HEK293 (cell line): ENCODE measurements at regions not wholly inside any gene's neighbourhood (a gene's known extent, or its start where the extent isn't known, plus 50 kb on each side); places are given as distances from the start of the nearest gene placed in this dataset.

Source experiments
- CTCF ChIA-PET: fragments of 350-600 bp; formaldehyde crosslinking; extraction: SDS; loops from one replicate; lab custom pipeline; 2021; ENCODE audit warnings: antibody characterized with exemption; lab: Yijun Ruan, JAX
- POLR2A ChIA-PET: fragments of 300-600 bp; formaldehyde crosslinking; extraction: SDS; loops from one replicate; lab custom pipeline; 2020; ENCODE audit warnings: antibody characterized with exemption, inconsistent platforms; lab: Yijun Ruan, JAX
- H3K27ac ChIP-seq: fragments of 200-500 bp; sonication (Bioruptor generic); 2 replicates; pipeline ENCODE4 v1.5.1; 2014; ENCODE audit warnings: low read depth, low read length, control low read depth, inconsistent platforms; ENCODE audit errors: extremely low read depth
- H3K36me3 ChIP-seq, 2 experiments: fragments of 200-500 bp in 1 of 2; sonication (Bioruptor generic) in 1 of 2; 1 replicate in 1 of 2; 2 replicates in 1 of 2; pipeline ENCODE4 v1.5.1; 2014 to 2017; ENCODE audit warnings: inconsistent platforms in 2 of 2, low read length in 2 of 2; ENCODE audit not compliant: control insufficient read depth in 2 of 2, insufficient read depth in 1 of 2
- H3K4me1 ChIP-seq: fragments of 200-500 bp; sonication (Bioruptor generic); 2 replicates; pipeline ENCODE4 v1.5.1; 2014; ENCODE audit warnings: mild to moderate bottlenecking, low read length, inconsistent platforms; ENCODE audit not compliant: control insufficient read depth, insufficient read depth
- H3K4me3 ChIP-seq: 2 replicates; pipeline ENCODE4 v1.5.1; 2011; ENCODE audit warnings: low read depth, mild to moderate bottlenecking, control low read depth, low read length, moderate library complexity
- H3K9me3 ChIP-seq: fragments of 200-500 bp; sonication (Bioruptor generic); 2 replicates; pipeline ENCODE4 v1.5.1; 2014; ENCODE audit warnings: low read depth, low read length, inconsistent platforms; ENCODE audit not compliant: control insufficient read depth, insufficient read depth
- BCL11B ChIP-seq: fragments of 450-650 bp; formaldehyde crosslinking; IDR thresholded peaks from 2 replicates; pipeline ENCODE4 v1.5.1; 2016; ENCODE audit warnings: low read depth, missing biosample characterization, missing genetic modification characterization
- FEZF1 ChIP-seq: fragments of 450-650 bp; formaldehyde crosslinking; IDR thresholded peaks from 2 replicates; pipeline ENCODE4 v1.5.1; 2016; ENCODE audit warnings: missing biosample characterization, missing genetic modification characterization
- GLI2 ChIP-seq: fragments of 450-650 bp; formaldehyde crosslinking; IDR thresholded peaks from 2 replicates; pipeline ENCODE4; 2017; ENCODE audit warnings: missing biosample characterization, missing genetic modification characterization, low read depth, borderline replicate concordance
- IKZF3 ChIP-seq: fragments of 450-650 bp; IDR thresholded peaks from 2 replicates; pipeline ENCODE4 v1.5.0; 2018; ENCODE audit warnings: missing biosample characterization, mild to moderate bottlenecking, missing genetic modification characterization, moderate library complexity
- OSR2 ChIP-seq: fragments of 450-650 bp; formaldehyde crosslinking; IDR thresholded peaks from 2 replicates; pipeline ENCODE4 v1.5.1; 2016; ENCODE audit warnings: missing biosample characterization, missing genetic modification characterization
- PRDM1 ChIP-seq: fragments of 450-650 bp; formaldehyde crosslinking; IDR thresholded peaks from 2 replicates; pipeline ENCODE4; 2016; ENCODE audit warnings: missing biosample characterization, missing genetic modification characterization
- RBAK ChIP-seq: fragments of 450-650 bp; formaldehyde crosslinking; IDR thresholded peaks from 2 replicates; pipeline ENCODE4 v1.5.1; 2016; ENCODE audit warnings: missing biosample characterization, missing genetic modification characterization
- ZFHX2 ChIP-seq: fragments of 450-650 bp; formaldehyde crosslinking; conservative IDR thresholded peaks from 2 replicates; pipeline ENCODE4 v1.5.1; 2016; ENCODE audit warnings: missing biosample characterization, missing genetic modification characterization
- ZNF112 ChIP-seq: fragments of 450-650 bp; formaldehyde crosslinking; IDR thresholded peaks from 2 replicates; pipeline ENCODE4 v1.5.0; 2017; ENCODE audit warnings: missing biosample characterization, missing genetic modification characterization
- ZNF202 ChIP-seq: fragments of 450-650 bp; formaldehyde crosslinking; IDR thresholded peaks from 2 replicates; pipeline ENCODE4 v1.5.1; 2016; ENCODE audit warnings: missing biosample characterization, missing genetic modification characterization, borderline replicate concordance
- ZNF214 ChIP-seq: fragments of 450-650 bp; formaldehyde crosslinking; IDR thresholded peaks from 2 replicates; pipeline ENCODE4 v1.5.1; 2017; ENCODE audit warnings: missing biosample characterization, mild to moderate bottlenecking, missing genetic modification characterization, borderline replicate concordance
- ZNF23 ChIP-seq: fragments of 450-650 bp; formaldehyde crosslinking; IDR thresholded peaks from 2 replicates; pipeline ENCODE4 v1.5.1; 2016; ENCODE audit warnings: missing biosample characterization, missing genetic modification characterization, borderline replicate concordance
- ZNF24 ChIP-seq: fragments of 450-650 bp; formaldehyde crosslinking; IDR thresholded peaks from 2 replicates; pipeline ENCODE4 v1.5.1; 2016; ENCODE audit warnings: missing biosample characterization, missing genetic modification characterization
- ZNF354C ChIP-seq: fragments of 450-650 bp; formaldehyde crosslinking; IDR thresholded peaks from 2 replicates; pipeline ENCODE4 v1.5.1; 2016; ENCODE audit warnings: missing biosample characterization, missing genetic modification characterization, low read depth, borderline replicate concordance
- ZNF366 ChIP-seq: fragments of 450-650 bp; formaldehyde crosslinking; conservative IDR thresholded peaks from 2 replicates; pipeline ENCODE4 v1.5.1; 2016; ENCODE audit warnings: missing biosample characterization, missing genetic modification characterization
- ZNF404 ChIP-seq: fragments of 450-650 bp; formaldehyde crosslinking; IDR thresholded peaks from 2 replicates; pipeline ENCODE4 v1.5.1; 2017; ENCODE audit warnings: missing biosample characterization, missing genetic modification characterization
- ZNF473 ChIP-seq: fragments of 450-650 bp; formaldehyde crosslinking; IDR thresholded peaks from 2 replicates; pipeline ENCODE4 v1.5.1; 2017; ENCODE audit warnings: missing biosample characterization, missing genetic modification characterization
- ZNF549 ChIP-seq: fragments of 450-650 bp; IDR thresholded peaks from 2 replicates; pipeline ENCODE4 v1.5.1; 2018; ENCODE audit warnings: missing biosample characterization, missing genetic modification characterization, mild to moderate bottlenecking, inconsistent platforms, moderate library complexity
- ZNF585B ChIP-seq: fragments of 450-650 bp; formaldehyde crosslinking; IDR thresholded peaks from 2 replicates; pipeline ENCODE4 v1.5.1; 2016; ENCODE audit warnings: missing biosample characterization, missing genetic modification characterization
- ZNF837 ChIP-seq: fragments of 450-650 bp; formaldehyde crosslinking; IDR thresholded peaks from 2 replicates; pipeline ENCODE4 v1.5.1; 2016; ENCODE audit warnings: missing biosample characterization, missing genetic modification characterization
- ZSCAN23 ChIP-seq: fragments of 450-650 bp; formaldehyde crosslinking; IDR thresholded peaks from 2 replicates; pipeline ENCODE4 v1.5.1; 2016; ENCODE audit warnings: missing biosample characterization, missing genetic modification characterization
- ZXDB ChIP-seq: fragments of 450-650 bp; formaldehyde crosslinking; IDR thresholded peaks from 2 replicates; pipeline ENCODE4 v1.5.1; 2016; ENCODE audit warnings: missing biosample characterization, missing genetic modification characterization
- TF ChIP-seq, protein P1 (sequence below): fragments of 450-650 bp; IDR thresholded peaks from 2 replicates; pipeline ENCODE4 v1.5.1; 2018; ENCODE audit warnings: missing biosample characterization, missing genetic modification characterization
- TF ChIP-seq, protein P2 (sequence below): IDR thresholded peaks from 2 replicates; pipeline ENCODE4 v1.6.1; 2011; ENCODE audit warnings: mild to moderate bottlenecking, low read depth, low read length, borderline replicate concordance
- TF ChIP-seq, protein P3 (sequence below): fragments of 450-650 bp; formaldehyde crosslinking; IDR thresholded peaks from 2 replicates; pipeline ENCODE4 v1.5.1; 2016; ENCODE audit warnings: missing biosample characterization, missing genetic modification characterization

GRCh38 chr7:145293228-145293701, 457.4 kb upstream of the TPK1 start (continued):
- TF ChIP-seq ZNF366: no peak

DNA sequence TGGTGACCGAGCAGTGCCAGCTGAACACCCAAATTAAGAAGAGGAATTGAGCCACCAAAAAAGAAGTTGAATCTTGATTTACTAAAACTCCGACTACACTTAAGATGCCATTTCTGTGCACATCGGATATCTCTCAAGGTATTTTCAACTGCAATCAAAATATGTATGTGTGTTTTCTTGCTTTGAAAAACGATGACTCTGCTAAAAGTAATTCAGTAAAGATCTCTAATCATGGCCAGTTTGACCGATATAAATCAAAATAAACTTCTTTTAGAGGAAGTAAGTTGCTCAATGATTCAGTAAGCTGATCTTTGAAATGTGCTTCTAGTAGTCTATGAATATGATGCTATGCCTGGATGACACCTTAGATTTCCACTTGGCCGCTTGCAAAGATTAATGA, 453.5 kb upstream of the TPK1 start:
- H3K4me1 ChIP-seq: no peaks in the 10 kb centered on the region
- H3K36me3 ChIP-seq: no peaks in the 10 kb centered on the region
- no peak overlapping the region for H3K4me3 ChIP-seq
- ChIA-PET CTCF (interaction anchor here (1.1 kb wide), 1 partner anchor 184 kb away, joined by 4 read pairs; no protein-coding TSS in a partner anchor), POLR2A (no interaction called here)
- TF ChIP-seq ZNF473: no peak
- TF ChIP-seq ZNF404: no peak
- TF ChIP-seq ZSCAN23 (tag by site-specific recombination): no peak
- no peak for TF ChIP-seq IKZF3
- TF ChIP-seq PRDM1 (tag by site-specific recombination): no peak
- no peak for TF ChIP-seq GLI2 (tag by site-specific recombination)
- TF ChIP-seq RBAK (tag by site-specific recombination): no peak
- TF ChIP-seq ZNF202 (tag by site-specific recombination): no peak
- no peak for TF ChIP-seq ZNF112 (tag by site-specific recombination)
- TF ChIP-seq ZXDB (tag by site-specific recombination): no peak
- TF ChIP-seq FEZF1 (tag by site-specific recombination): no peak
- TF ChIP-seq, protein P1, sequence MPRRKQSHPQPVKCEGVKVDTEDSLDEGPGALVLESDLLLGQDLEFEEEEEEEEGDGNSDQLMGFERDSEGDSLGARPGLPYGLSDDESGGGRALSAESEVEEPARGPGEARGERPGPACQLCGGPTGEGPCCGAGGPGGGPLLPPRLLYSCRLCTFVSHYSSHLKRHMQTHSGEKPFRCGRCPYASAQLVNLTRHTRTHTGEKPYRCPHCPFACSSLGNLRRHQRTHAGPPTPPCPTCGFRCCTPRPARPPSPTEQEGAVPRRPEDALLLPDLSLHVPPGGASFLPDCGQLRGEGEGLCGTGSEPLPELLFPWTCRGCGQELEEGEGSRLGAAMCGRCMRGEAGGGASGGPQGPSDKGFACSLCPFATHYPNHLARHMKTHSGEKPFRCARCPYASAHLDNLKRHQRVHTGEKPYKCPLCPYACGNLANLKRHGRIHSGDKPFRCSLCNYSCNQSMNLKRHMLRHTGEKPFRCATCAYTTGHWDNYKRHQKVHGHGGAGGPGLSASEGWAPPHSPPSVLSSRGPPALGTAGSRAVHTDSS (tag by site-specific recombination): no peak
- no peak for TF ChIP-seq ZNF214 (tag by site-specific recombination)
- TF ChIP-seq, protein P2, sequence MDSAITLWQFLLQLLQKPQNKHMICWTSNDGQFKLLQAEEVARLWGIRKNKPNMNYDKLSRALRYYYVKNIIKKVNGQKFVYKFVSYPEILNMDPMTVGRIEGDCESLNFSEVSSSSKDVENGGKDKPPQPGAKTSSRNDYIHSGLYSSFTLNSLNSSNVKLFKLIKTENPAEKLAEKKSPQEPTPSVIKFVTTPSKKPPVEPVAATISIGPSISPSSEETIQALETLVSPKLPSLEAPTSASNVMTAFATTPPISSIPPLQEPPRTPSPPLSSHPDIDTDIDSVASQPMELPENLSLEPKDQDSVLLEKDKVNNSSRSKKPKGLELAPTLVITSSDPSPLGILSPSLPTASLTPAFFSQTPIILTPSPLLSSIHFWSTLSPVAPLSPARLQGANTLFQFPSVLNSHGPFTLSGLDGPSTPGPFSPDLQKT: no peak
- H3K9me3 ChIP-seq: no peaks in the 10 kb centered on the region
- no peak overlapping the region for H3K27ac ChIP-seq

- H3K27ac ChIP-seq: no peak overlapping the region
- H3K4me3 ChIP-seq: no peak overlapping the region
- ChIA-PET CTCF (no interaction called here), POLR2A (no interaction called here)
- H3K36me3 ChIP-seq: no peaks in the 10 kb centered on the region
- no peaks in the 10 kb centered on the region for H3K4me1 ChIP-seq
- no peaks in the 10 kb centered on the region for H3K9me3 ChIP-seq
- TF ChIP-seq BCL11B (no peak), ZNF585B (tag by site-specific recombination) (peak; percentile 81)
Measured at GRCh38 chr7:145276118-145276517, 440.3 kb upstream of the TPK1 start.

DNA sequence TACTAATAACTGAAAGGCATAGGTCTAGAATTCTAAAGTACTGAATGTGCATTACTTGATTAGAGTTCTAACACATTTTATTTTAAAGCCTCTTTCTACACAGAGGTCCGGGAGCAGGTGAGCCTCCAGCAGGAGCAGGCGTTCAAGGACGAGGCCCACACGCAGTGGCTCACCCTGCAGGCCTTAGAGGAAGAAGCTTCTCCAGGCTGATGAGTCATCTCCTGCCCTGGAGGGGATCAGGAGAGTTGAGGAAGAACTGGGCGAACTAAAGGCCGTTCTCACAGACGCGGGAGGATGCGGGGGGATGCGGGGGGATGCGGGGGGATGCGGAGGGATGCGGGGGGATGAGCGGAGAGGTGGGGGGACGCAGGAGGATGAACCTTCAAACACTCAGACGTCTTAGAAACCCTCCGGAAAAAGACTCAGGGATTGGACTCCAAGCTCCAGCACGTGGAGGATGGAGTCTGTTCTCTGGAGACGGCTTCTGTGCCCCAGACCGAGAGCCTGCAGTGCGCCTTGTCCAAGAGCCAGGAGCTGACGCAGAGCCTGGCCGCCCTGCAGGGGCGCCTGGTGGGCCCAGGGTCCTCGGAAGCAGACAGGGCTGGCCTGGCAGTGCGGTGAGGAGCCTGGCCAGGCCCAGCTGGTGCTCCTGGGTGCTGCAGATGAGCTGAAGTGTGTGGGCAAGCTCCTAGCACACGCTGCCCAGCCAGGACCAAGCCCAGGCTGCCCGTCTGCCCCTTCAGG, 433.7 kb upstream of the TPK1 start:
- POLR2A ChIA-PET: no interaction called here
- H3K4me3 ChIP-seq: no peak overlapping the region
- no peaks in the 10 kb centered on the region for H3K4me1 ChIP-seq
- no peaks in the 10 kb centered on the region for H3K36me3 ChIP-seq
- CTCF ChIA-PET: no interaction called here
- TF ChIP-seq ZNF23 (tag by site-specific recombination) (no peak), ZNF473 (no peak), ZNF24 (tag by site-specific recombination) (no peak), ZNF354C (tag by site-specific recombination) (no peak), OSR2 (tag by site-specific recombination) (no peak), ZFHX2 (tag by site-specific recombination) (no peak), ZNF837 (tag by site-specific recombination) (no peak), ZNF549 (no peak)
- TF ChIP-seq, protein P3, sequence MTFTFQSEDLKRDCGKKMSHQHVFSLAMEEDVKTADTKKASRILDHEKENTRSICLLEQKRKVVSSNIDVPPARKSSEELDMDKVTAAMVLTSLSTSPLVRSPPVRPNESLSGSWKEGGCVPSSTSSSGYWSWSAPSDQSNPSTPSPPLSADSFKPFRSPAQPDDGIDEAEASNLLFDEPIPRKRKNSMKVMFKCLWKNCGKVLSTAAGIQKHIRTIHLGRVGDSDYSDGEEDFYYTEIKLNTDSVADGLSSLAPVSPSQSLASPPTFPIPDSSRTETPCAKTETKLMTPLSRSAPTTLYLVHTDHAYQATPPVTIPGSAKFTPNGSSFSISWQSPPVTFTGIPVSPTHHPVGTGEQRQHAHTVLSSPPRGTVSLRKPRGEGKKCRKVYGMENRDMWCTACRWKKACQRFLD (tag by site-specific recombination): no peak
- no peaks in the 10 kb centered on the region for H3K9me3 ChIP-seq
- H3K27ac ChIP-seq: no peak overlapping the region
